Femur (tissue), 1 donor: ENCODE measurements at regions not wholly inside any gene's neighbourhood (a gene's known extent, or its start where the extent isn't known, plus 50 kb on each side); places are given as distances from the start of the nearest gene placed in this dataset.

Source experiments
- DNase-seq: peaks from one replicate; pipeline ENCODE4 v3.0.0-alpha.2; 2017

GRCh38 chr11:32279672-32280071 is 155.7 kb downstream of the WT1 start:
- DNase-seq = no peak

GRCh38 chr11:32280339-32280738 is 155.0 kb downstream of the WT1 start:
- DNase-seq = no peak

- no peak for DNase-seq
Observed at GRCh38 chr11:32288276-32288675, 147.1 kb downstream of the WT1 start.

GRCh38 chr11:32289701-32290100 is 145.6 kb downstream of the WT1 start:
- DNase-seq = no peak

- DNase-seq = no peak
Observed at GRCh38 chr11:32290783-32291182, 144.6 kb downstream of the WT1 start.

GRCh38 chr11:32297611-32298011 is 137.7 kb downstream of the WT1 start:
- DNase-seq = no peak

GRCh38 chr11:32302826-32303225 is 132.5 kb downstream of the WT1 start:
- DNase-seq = no peak

- DNase-seq = no peak
Observed at GRCh38 chr11:32304521-32304920, 130.8 kb downstream of the WT1 start.

- no peak for DNase-seq
Observed at GRCh38 chr11:32305460-32305859, 129.9 kb downstream of the WT1 start.

GRCh38 chr11:32307471-32307870 is 127.9 kb downstream of the WT1 start:
- no peak for DNase-seq

GRCh38 chr11:32307913-32308312 is 127.4 kb downstream of the WT1 start:
- no peak for DNase-seq

- DNase-seq = no peak
Observed at GRCh38 chr11:32309530-32310213, 125.7 kb downstream of the WT1 start.

GRCh38 chr11:32310214-32310601 is 125.1 kb downstream of the WT1 start:
- no peak for DNase-seq

- no peak for DNase-seq
Observed at GRCh38 chr11:32311346-32312065, 123.8 kb downstream of the WT1 start.

- no peak for DNase-seq
Observed at GRCh38 chr11:32312206-32312817, 123.0 kb downstream of the WT1 start.

GRCh38 chr11:32312865-32313403 is 122.4 kb downstream of the WT1 start:
- DNase-seq = no peak

- no peak for DNase-seq
Observed at GRCh38 chr11:32313477-32313876, 121.9 kb downstream of the WT1 start.

GRCh38 chr11:32315121-32315520 is 120.2 kb downstream of the WT1 start:
- no peak for DNase-seq

- DNase-seq = no peak
Observed at GRCh38 chr11:32316232-32316631, 119.1 kb downstream of the WT1 start.

- DNase-seq = no peak
Observed at GRCh38 chr11:32316858-32317642, 118.3 kb downstream of the WT1 start.

GRCh38 chr11:32317643-32318042 is 117.7 kb downstream of the WT1 start:
- no peak for DNase-seq

GRCh38 chr11:32318071-32319055 is 117.0 kb downstream of the WT1 start:
- no peak for DNase-seq
